ENCODE measurements at regions not wholly inside any gene's neighbourhood (a gene's known extent, or its start where the extent isn't known, plus 50 kb on each side); places are given as distances from the start of the nearest gene placed in this dataset.
A peak's percentile ranks its signal among the peaks of the same experiment; 100 is the strongest.
"Not testable (repeated sequence)": the region's sequence is repeated elsewhere in the genome, so short reads cannot be mapped to it uniquely, and the experiment has no call there.

GRCh38 chr7:68820321-68820720 is 778.0 kb upstream of the AUTS2 start:
- DNase-seq (ENCODE audit: low read depth), result no peak

GRCh38 chr7:68821846-68822245 is 776.4 kb upstream of the AUTS2 start:
- DNase-seq (ENCODE audit: low read depth), result no peak

GRCh38 chr7:68823996-68824780 is 774.1 kb upstream of the AUTS2 start:
- peak; percentile 32 for DNase-seq (ENCODE audit: low read depth)

GRCh38 chr7:68828575-68828974 is 769.7 kb upstream of the AUTS2 start:
- peak; percentile 13 for DNase-seq (ENCODE audit: low read depth)

- no peak for DNase-seq (ENCODE audit: low read depth)
Measured at GRCh38 chr7:68833422-68833821, 764.9 kb upstream of the AUTS2 start.

GRCh38 chr7:68839014-68839413 is 759.3 kb upstream of the AUTS2 start:
- no peak for DNase-seq (ENCODE audit: low read depth)

- no peak for DNase-seq (ENCODE audit: low read depth)
Measured at GRCh38 chr7:68840991-68841390, 757.3 kb upstream of the AUTS2 start.

- not testable (repeated sequence) for DNase-seq (ENCODE audit: low read depth)
Measured at GRCh38 chr7:68843985-68844384, 754.3 kb upstream of the AUTS2 start.

- no peak for DNase-seq (ENCODE audit: low read depth)
Measured at GRCh38 chr7:68846811-68847325, 751.4 kb upstream of the AUTS2 start.

GRCh38 chr7:68853254-68853653 is 745.0 kb upstream of the AUTS2 start:
- DNase-seq (ENCODE audit: low read depth), result no peak

GRCh38 chr7:68857571-68857970 is 740.7 kb upstream of the AUTS2 start:
- DNase-seq (ENCODE audit: low read depth), result no peak

- DNase-seq (ENCODE audit: low read depth), result no peak
Measured at GRCh38 chr7:68858497-68858896, 739.8 kb upstream of the AUTS2 start.

GRCh38 chr7:68861171-68861570 is 737.1 kb upstream of the AUTS2 start:
- no peak for DNase-seq (ENCODE audit: low read depth)

- no peak for DNase-seq (ENCODE audit: low read depth)
Measured at GRCh38 chr7:68862261-68862660, 736.0 kb upstream of the AUTS2 start.

GRCh38 chr7:68862736-68863135 is 735.5 kb upstream of the AUTS2 start:
- no peak for DNase-seq (ENCODE audit: low read depth)

- peak; percentile 6 for DNase-seq (ENCODE audit: low read depth)
Measured at GRCh38 chr7:68865351-68866199, 732.7 kb upstream of the AUTS2 start.

GRCh38 chr7:68866200-68866570 is 732.1 kb upstream of the AUTS2 start:
- DNase-seq (ENCODE audit: low read depth), result no peak

GRCh38 chr7:68866721-68867120 is 731.6 kb upstream of the AUTS2 start:
- not testable (repeated sequence) for DNase-seq (ENCODE audit: low read depth)

- DNase-seq (ENCODE audit: low read depth), result no peak
Measured at GRCh38 chr7:68868978-68869377, 729.3 kb upstream of the AUTS2 start.

GRCh38 chr7:68873616-68874015 is 724.7 kb upstream of the AUTS2 start:
- DNase-seq (ENCODE audit: low read depth), result no peak

GRCh38 chr7:68875857-68876256 is 722.4 kb upstream of the AUTS2 start:
- DNase-seq (ENCODE audit: low read depth), result no peak

- DNase-seq (ENCODE audit: low read depth), result not testable (repeated sequence)
Measured at GRCh38 chr7:68887116-68887515, 711.2 kb upstream of the AUTS2 start.

GRCh38 chr7:68888971-68889385 is 709.3 kb upstream of the AUTS2 start:
- DNase-seq (ENCODE audit: low read depth), result no peak
